ENCODE measurements at regions not wholly inside any gene's neighbourhood (a gene's known extent, or its start where the extent isn't known, plus 50 kb on each side); places are given as distances from the start of the nearest gene placed in this dataset.
A peak's percentile ranks its signal among the peaks of the same experiment; 100 is the strongest.
"Not testable (repeated sequence)": the region's sequence is repeated elsewhere in the genome, so short reads cannot be mapped to it uniquely, and the experiment has no call there.

GRCh38 chr1:10867138-10867721 lies 70.8 kb upstream of the CASZ1 start:
- peak; percentile 42 to 52 for DNase-seq

DNA sequence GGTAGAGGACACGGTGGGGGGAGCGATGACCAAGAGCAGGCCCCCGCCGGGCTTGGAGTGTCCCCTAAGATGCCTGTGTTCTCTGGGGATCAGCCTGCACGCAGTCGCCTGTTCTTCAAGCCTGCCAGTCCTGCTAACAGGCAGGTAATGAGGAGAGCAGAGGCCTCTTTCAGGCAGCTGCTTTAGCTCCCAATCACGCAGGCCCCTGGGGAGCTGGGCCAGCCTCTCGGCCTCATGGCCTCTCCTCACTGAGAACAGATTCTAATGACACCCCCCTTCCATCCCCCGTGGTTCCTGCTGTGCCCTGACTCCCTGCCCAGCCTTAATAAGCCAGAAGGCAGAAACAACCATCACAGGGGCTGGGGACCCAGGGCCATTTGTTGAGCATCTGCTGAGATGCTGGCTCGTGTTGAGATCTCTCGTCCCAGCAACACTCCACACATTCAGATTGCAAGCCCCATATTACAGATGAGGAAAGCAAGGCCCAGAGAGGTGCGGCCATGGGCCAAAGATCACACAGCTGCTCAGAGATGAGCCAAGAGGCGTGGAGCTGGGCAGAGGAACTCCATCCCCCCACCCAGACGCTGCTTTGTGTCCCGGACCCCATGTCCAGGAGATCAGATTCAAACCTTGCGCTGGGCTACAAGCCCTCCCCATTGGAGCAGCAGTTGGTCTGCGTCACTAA lies 71.6 kb upstream of the CASZ1 start:
- no peak for DNase-seq

GRCh38 chr1:10868599-10868965 lies 72.1 kb upstream of the CASZ1 start:
- DNase-seq = no peak

- no peak for DNase-seq
Measured at GRCh38 chr1:10869933-10870332, 73.5 kb upstream of the CASZ1 start.

DNA sequence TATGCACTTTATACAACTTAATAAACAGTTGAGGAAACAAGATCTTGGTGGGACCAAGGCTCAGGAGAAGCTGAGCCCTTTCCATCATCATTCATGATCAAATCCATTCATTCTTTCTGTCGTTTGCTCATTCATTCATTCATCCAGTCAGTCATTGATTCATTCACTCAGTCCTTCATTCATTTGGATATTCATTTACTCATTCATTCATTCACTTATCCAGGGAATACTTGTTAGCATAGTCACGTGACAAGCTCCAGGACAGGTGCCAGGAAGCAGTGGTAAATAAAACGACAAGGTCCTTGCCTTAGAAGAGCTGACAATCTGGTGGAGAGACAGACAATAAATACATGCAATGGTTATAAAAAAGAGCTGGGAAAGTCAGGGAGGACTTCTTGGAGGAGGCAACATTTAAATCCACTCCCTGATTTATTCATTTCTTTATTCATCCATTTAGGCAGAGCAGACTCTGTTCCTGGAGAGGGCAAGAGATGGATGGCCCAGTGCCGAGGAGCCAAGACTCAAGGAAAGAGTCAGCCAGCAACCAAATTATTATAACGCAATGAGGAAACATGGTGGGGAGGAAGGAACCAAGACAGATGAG lies 74.1 kb upstream of the CASZ1 start:
- DNase-seq = no peak

GRCh38 chr1:10873189-10873588 lies 76.7 kb upstream of the CASZ1 start:
- DNase-seq = no peak

DNA sequence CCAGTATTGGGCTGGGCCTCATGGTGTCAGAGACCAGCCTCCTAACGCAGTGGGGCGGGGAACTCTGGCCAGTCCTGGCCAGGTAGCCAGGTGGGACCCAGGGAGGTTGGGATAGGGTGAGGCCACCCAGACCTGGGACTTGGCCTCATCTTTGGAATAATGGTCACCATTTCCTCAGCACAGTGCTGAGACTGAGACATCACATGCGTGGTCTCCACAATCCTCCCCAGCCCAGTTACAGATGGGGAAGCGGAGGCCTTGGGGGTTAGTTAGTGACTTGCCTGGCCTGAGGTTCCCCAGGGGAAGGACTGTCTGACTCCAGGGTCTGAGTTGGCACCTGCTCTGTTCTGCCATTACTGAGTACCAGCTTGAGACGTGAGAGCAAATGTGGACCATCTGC lies 77.9 kb upstream of the CASZ1 start:
- no peak for DNase-seq

DNA sequence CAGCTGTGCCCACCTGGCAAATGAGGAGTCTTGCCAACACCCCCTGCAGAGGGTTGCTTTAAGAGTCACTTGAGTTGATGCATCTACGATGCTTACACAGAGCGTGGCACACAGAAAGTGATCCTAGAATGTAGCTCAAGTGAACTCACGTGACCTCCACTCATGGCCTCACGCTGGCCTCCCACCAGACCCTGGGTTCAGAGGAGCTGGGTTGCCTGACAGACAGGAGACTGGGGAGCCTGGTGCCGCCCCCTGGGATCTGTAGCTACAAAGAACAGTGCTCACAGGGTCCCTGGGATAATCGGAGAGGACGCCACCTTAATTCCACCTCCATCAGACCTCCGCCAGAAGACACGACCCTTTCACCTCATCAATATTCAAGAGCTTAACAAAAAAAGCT lies 81.4 kb upstream of the CASZ1 start:
- no peak for DNase-seq

DNA sequence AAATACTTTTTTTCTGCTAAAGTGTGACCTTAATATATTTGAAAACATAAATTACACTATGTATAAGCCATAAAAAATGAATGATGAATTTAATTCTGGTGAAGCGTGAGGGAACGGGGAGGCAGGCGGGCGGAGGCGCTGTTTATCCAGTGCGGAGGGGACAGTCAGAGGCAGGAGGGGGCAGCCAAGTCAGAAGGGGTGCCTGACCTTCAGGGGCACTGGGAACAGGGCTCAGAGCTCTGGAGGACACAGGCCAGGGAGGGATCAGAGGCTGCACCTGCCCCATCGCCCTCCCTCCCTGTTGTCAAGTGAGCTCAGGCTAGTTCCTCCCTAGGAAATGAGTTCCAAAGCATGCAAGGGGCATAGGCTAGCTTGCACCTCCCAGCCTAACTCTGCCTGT lies 82.0 kb upstream of the CASZ1 start:
- DNase-seq = no peak

DNA sequence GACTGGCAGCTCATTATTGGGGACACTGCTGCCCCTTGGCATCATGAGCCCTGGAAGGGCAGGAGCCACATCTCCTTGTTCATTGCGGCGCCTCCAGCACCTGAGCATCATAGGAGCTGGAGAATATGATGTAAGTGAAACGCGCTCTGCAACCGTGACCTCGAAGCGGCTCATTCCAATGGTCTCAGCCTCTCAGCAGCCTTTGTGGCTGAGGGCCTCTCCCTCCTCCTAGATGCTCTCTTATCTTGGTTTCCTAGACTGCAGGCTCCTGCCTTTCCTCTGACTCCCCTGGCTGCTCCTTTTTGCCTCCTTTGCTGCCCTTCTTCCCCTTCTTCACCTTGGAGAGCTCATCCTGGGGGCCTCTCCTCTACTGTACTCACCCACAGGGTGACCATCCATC lies 83.6 kb upstream of the CASZ1 start:
- no peak for DNase-seq

GRCh38 chr1:10881046-10881445 lies 84.6 kb upstream of the CASZ1 start:
- DNase-seq = no peak

DNA sequence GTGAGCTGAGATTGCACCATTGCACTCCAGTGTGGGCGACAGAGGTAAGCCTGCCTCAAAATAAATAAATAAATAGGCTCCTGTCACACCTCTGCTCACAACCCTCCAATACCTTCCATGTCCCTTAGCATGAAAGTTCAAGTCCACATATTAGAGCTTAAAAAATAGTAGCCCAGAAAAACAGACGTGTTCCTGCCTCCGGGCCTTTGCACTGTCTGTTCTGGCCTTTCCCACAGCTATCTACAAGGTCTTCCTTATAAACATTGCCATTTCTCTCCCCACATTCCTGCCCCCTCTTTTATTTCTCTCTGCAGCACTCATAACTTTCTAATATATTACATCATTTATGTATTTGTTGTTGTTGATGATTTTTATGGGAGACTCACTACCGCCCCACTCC lies 85.6 kb upstream of the CASZ1 start:
- no peak for DNase-seq

DNA sequence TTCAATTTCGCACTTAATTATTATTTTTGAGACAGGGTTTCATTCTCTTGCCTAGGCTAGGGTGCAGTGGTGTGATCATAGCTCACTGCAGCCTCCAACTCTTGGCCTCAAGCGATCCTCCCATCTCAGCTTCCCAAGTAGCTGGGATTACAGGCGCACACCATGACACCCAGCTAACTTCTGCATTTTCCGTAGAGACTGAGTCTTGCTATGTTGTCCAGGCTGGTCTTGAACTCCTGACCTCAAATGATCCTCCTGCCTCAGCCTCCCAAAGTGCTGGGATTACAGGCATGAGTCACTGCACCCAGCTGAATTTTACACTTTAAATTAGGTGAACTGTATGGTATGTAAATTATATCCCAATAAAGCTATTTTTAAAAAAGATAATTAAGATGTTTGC lies 90.6 kb upstream of the CASZ1 start:
- DNase-seq = not testable (repeated sequence)

- DNase-seq = no peak
Measured at GRCh38 chr1:10888291-10888690, 91.8 kb upstream of the CASZ1 start.

- no peak for DNase-seq
Measured at GRCh38 chr1:10888791-10889649, 92.6 kb upstream of the CASZ1 start.

DNA sequence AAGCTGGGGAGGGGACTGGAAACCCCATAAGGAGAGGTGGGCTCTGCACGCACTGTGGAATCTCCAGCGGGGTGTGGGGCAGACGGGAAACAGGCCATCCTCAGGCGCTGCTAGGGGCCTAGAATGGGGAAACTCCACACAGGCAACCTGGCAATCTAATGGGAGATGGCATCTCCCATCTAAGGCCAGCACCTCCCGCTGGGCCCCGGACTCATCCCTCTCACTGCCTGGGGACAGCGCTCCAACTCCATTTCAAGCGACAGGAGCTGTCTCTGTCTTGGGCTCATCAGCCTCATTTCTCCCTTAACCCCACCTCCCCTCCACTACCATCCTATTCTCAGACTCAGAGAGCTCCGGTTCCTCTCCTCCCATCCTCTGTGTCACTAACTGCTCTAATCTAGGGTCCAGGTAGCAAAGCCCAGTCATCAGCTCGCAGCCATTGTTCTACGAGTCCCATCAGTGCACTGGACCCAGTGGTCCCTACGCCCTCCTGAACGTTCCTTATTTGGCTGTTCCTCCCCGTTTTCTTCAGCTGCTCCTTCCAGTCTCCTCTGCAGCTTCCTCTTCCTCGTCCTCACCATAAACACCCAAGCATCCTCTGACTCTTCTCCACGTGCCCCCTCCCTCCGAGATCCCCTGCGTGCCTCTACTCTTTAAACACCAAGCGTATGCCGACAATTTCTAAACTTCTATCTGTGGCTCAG lies 93.4 kb upstream of the CASZ1 start:
- DNase-seq = no peak

DNA sequence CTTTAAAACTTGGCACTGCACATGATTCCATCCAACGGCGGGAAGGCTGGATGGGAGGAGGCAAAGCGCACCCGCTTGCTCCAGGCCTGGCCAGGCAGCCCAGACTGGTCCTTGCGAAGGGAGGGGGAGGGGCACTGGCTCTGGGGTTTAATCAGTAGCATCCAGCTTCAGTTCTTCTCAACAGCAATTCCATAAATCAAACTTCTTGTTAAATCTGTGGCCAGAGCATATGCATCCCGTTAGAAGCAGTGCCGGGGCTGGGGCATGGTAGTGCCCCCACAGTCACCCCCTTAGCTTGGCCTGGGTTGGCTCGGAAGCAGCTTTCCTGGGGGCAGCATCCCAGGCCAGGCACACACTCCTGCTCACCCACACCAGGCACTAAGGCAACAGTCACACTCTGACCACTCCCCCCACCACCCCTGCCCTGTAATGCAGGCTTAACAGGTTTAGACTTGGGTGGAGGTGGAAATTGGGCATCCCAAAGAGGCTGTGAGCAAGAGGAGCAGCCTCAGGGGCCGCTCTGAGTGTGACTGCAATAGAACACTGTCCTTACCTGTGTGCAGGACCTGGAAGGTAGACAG lies 94.1 kb upstream of the CASZ1 start:
- DNase-seq = no peak

- DNase-seq = no peak
Measured at GRCh38 chr1:10891091-10891490, 94.6 kb upstream of the CASZ1 start.

- DNase-seq = no peak
Measured at GRCh38 chr1:10892138-10893065, 96.0 kb upstream of the CASZ1 start.

- DNase-seq = no peak
Measured at GRCh38 chr1:10895621-10896020, 99.2 kb upstream of the CASZ1 start.

- no peak for DNase-seq
Measured at GRCh38 chr1:10896673-10897072, 100.2 kb upstream of the CASZ1 start.

All from right lung (tissue), 2 donors.